K562 (cell line): ENCODE measurements at regions not wholly inside any gene's neighbourhood (a gene's known extent, or its start where the extent isn't known, plus 50 kb on each side); places are given as distances from the start of the nearest gene placed in this dataset.

Experiments used
- ATAC-seq: fragments of 200-7000 bp; cut with Tn5 transposase; 3 replicates; pipeline ENCODE4 v1.9.1; 2020; ENCODE audit warnings: moderate library complexity
- BruUV-seq: library from RNA; stranded (reverse); fragments of 400-500 nt; replicated peaks from 2 replicates; lab custom pipeline; 2021; lab: Mats Ljungman, UMichigan
- CTCF ChIA-PET: fragments of 300-600 bp; formaldehyde crosslinking; extraction: SDS; loops from one replicate; lab custom pipeline; 2021; ENCODE audit warnings: low intra/inter-chr PET ratio; lab: Yijun Ruan, JAX
- POLR2A ChIA-PET: fragments of 300-600, 350-650 bp; sonication (Branson Sonifier 250); formaldehyde crosslinking; extraction: SDS; loops from one replicate; lab custom pipeline; 2021; ENCODE audit warnings: antibody characterized with exemption, inconsistent platforms; lab: Yijun Ruan, JAX
- DNase-seq, 4 experiments: peaks; one replicate each; pipeline versions ENCODE4 v3.0.0 to v3.0.0-alpha.2; 2011 to 2018; ENCODE audit warnings: low spot score in 3 of 4, mixed read lengths in 3 of 4; ENCODE audit errors: extremely low read depth in 1 of 4
- FAIRE-seq: peaks from 2 replicates; lab custom pipeline; 2011; peaks lifted over from hg19 to GRCh38; lab: Jason Lieb, UNC
- H2AFZ ChIP-seq: 2 replicates; pipeline ENCODE4 v1.6.0; 2011; ENCODE audit warnings: low read depth, low read length, control low read depth, inconsistent platforms
- H3K27ac ChIP-seq: fragments of 200-600 bp; 3 replicates; pipeline ENCODE4 v1.8.0; 2011; ENCODE audit warnings: low read depth, mild to moderate bottlenecking, control low read depth, inconsistent platforms, low read length, moderate library complexity, mixed read lengths; ENCODE audit errors: extremely low read depth
- H3K27me3 ChIP-seq, 2 experiments: fragments of 300-600 bp in 1 of 2; 2 replicates in 1 of 2; 3 replicates in 1 of 2; pipeline versions ENCODE4 v1.6.0 to v1.8.0; 2011; ENCODE audit warnings: inconsistent platforms in 2 of 2, low read length in 2 of 2, mild to moderate bottlenecking in 1 of 2, mixed read lengths in 1 of 2, moderate library complexity in 1 of 2; ENCODE audit not compliant: control insufficient read depth in 2 of 2, insufficient read depth in 2 of 2
- H3K36me3 ChIP-seq: fragments of 300-600 bp; 3 replicates; pipeline ENCODE4 v1.8.0; 2011; ENCODE audit warnings: mild to moderate bottlenecking, low read length, inconsistent platforms; ENCODE audit not compliant: control insufficient read depth, insufficient read depth
- H3K4me1 ChIP-seq, 2 experiments: fragments of 200-600 bp in 1 of 2; replicated peaks in 1 of 2; 2 replicates in 1 of 2; 3 replicates in 1 of 2; pipeline versions ENCODE4 v1.5.1 to v1.8.0; 2011; ENCODE audit warnings: inconsistent platforms in 2 of 2, low read length in 2 of 2, mild to moderate bottlenecking in 1 of 2, mixed read lengths in 1 of 2, moderate library complexity in 1 of 2; ENCODE audit not compliant: control insufficient read depth in 2 of 2, insufficient read depth in 2 of 2
- H3K4me2 ChIP-seq: 2 replicates; pipeline ENCODE4 v1.6.1; 2011; ENCODE audit warnings: low read length, control low read depth, inconsistent platforms, mixed read lengths; ENCODE audit not compliant: insufficient read depth
- H3K4me3 ChIP-seq: fragments of 200-600 bp; sonication (generic), shearing (Covaris generic); 2 replicates; pipeline ENCODE4 v1.5.1; 2016; ENCODE audit warnings: control low read depth, inconsistent platforms
- H3K79me2 ChIP-seq: fragments of 200-600 bp; 3 replicates; pipeline ENCODE4 v1.8.0; 2011; ENCODE audit warnings: low read length, inconsistent platforms; ENCODE audit not compliant: control insufficient read depth, insufficient read depth
- H3K9ac ChIP-seq, 2 experiments: 2 replicates each; pipeline versions ENCODE4 v1.6.0 to v1.6.1; 2011; ENCODE audit warnings: low read depth in 2 of 2, low read length in 2 of 2, control low read depth in 1 of 2, inconsistent platforms in 1 of 2, mild to moderate bottlenecking in 1 of 2, mixed read lengths in 1 of 2; ENCODE audit not compliant: insufficient read depth in 1 of 2
- H3K9me1 ChIP-seq: one replicate; pipeline ENCODE4 v1.6.0; 2011; ENCODE audit warnings: inconsistent platforms, mild to moderate bottlenecking, low read length, moderate library complexity; ENCODE audit not compliant: control insufficient read depth, insufficient read depth
- H3K9me3 ChIP-seq: replicated peaks from 2 replicates; pipeline ENCODE4 v1.5.1; 2011; ENCODE audit warnings: low read depth, low read length, inconsistent platforms; ENCODE audit not compliant: control insufficient read depth, insufficient read depth
- H4K20me1 ChIP-seq: replicated peaks from 2 replicates; pipeline ENCODE4 v1.6.1; 2011; ENCODE audit warnings: low read length, inconsistent platforms, mixed read lengths; ENCODE audit not compliant: control insufficient read depth, insufficient read depth
- DNMT1 ChIP-seq: fragments of 450-650 bp; IDR thresholded peaks from 2 replicates; pipeline ENCODE4 v1.6.1; 2016; ENCODE audit warnings: antibody characterized with exemption, mild to moderate bottlenecking
- E2F4 ChIP-seq: sonication (generic); formaldehyde crosslinking; IDR thresholded peaks from 2 replicates; pipeline ENCODE4 v1.8.0; 2022; ENCODE audit warnings: mild to moderate bottlenecking, low read depth, missing genetic modification reagents
- FOXA3 ChIP-seq, 2 experiments: fragments of 450-650 bp in 1 of 2; sonication (generic) in 1 of 2; formaldehyde crosslinking; IDR thresholded peaks in 1 of 2; conservative IDR thresholded peaks in 1 of 2; 2 replicates each; pipeline versions ENCODE4 v1.4.0 to v1.8.0; 2020 to 2022; ENCODE audit warnings: mild to moderate bottlenecking in 2 of 2, missing genetic modification reagents in 1 of 2
- KDM5B ChIP-seq: fragments of 200-600 bp; sonication (generic); IDR thresholded peaks from 2 replicates; pipeline ENCODE4 v1.6.1; 2012; ENCODE audit warnings: low read depth, mild to moderate bottlenecking, moderate library complexity, low read length, control low read depth, inconsistent platforms; ENCODE audit not compliant: insufficient replicate concordance
- NUFIP1 ChIP-seq: fragments of 450-650 bp; IDR thresholded peaks from 2 replicates; pipeline ENCODE4 v1.6.1; 2018; ENCODE audit not compliant: partially characterized antibody
- SMARCA4 ChIP-seq: fragments of 450-650 bp; IDR thresholded peaks from 2 replicates; pipeline ENCODE4 v1.6.1; 2016
- TCF7 ChIP-seq: sonication (generic); IDR thresholded peaks from 2 replicates; pipeline ENCODE4 v1.6.1; 2016; ENCODE audit warnings: antibody characterized with exemption, borderline replicate concordance
- ZKSCAN3 ChIP-seq: fragments of 250-450 bp; sonication (Bioruptor Pico); IDR thresholded peaks from 2 replicates; pipeline ENCODE4 v1.4.0; 2020
- ZNF24 ChIP-seq: fragments of 450-650 bp; IDR thresholded peaks from 2 replicates; pipeline ENCODE4 v1.6.1; 2016
- ZNF41 ChIP-seq: fragments of 250-450 bp; sonication (Bioruptor Pico); conservative IDR thresholded peaks from 2 replicates; pipeline ENCODE4 v1.4.0; 2020; ENCODE audit warnings: mild to moderate bottlenecking
- ZNF584 ChIP-seq: fragments of 200-800 bp; sonication (Bioruptor generic); IDR thresholded peaks from 2 replicates; pipeline ENCODE4 v1.6.1; 2016; ENCODE audit warnings: low read depth, mild to moderate bottlenecking, missing genetic modification characterization, missing compliant biosample characterization
- ZNF785 ChIP-seq: fragments of 250-450 bp; sonication (Bioruptor Pico); IDR thresholded peaks from 2 replicates; pipeline ENCODE4 v1.4.0; 2020; ENCODE audit warnings: mild to moderate bottlenecking
- WGBS: fragments of 100-300 bp; shearing (Covaris generic); methylation state at CpG from one replicate; pipeline ENCODE4 v1.1.6; 2016; ENCODE audit warnings: low coverage, mixed read lengths; ENCODE audit not compliant: insufficient coverage; ENCODE audit errors: missing lambda C conversion rate; 5-methylcytosine and 5-hydroxymethylcytosine counted together
- in situ Hi-C: fragments of 300-500 bp; cut with MboI; formaldehyde crosslinking; loops from 4 replicates; pipeline ENCODE4 v1.15.0; 2018; ENCODE audit warnings: inconsistent platforms, mixed read lengths
- intact Hi-C: fragments of 100-400 bp; cut with micrococcal nuclease; formaldehyde crosslinking; loops from 2 replicates; pipeline ENCODE4 v1.14.2; 2022
- TF ChIP-seq, protein P1 (sequence below), 2 experiments: fragments of 450-650 bp in 1 of 2; sonication (generic) in 1 of 2; formaldehyde crosslinking in 1 of 2; IDR thresholded peaks in 1 of 2; conservative IDR thresholded peaks in 1 of 2; 2 replicates each; pipeline versions ENCODE4 v1.6.1 to v1.8.1; 2016 to 2023; ENCODE audit warnings: mild to moderate bottlenecking in 2 of 2, moderate library complexity in 2 of 2, inconsistent platforms in 1 of 2, missing genetic modification reagents in 1 of 2
- TF ChIP-seq, protein P2 (sequence below), 2 experiments: fragments of 250-450 bp in 1 of 2; fragments of 450-650 bp in 1 of 2; sonication (Bioruptor Pico) in 1 of 2; IDR thresholded peaks; 2 replicates each; pipeline versions ENCODE4 v1.6.1 to v1.8.0; 2016 to 2021; ENCODE audit warnings: mild to moderate bottlenecking in 2 of 2, moderate library complexity in 2 of 2, missing compliant biosample characterization in 1 of 2, missing genetic modification characterization in 1 of 2

GRCh38 chr3:151987893-151988292 is 114.5 kb downstream of the SUCNR1 start:
- CTCF ChIA-PET: no interaction called here
- no peak overlapping the region for H3K4me3 ChIP-seq
- TF ChIP-seq KDM5B: no peak
- no peak for TF ChIP-seq TCF7
- TF ChIP-seq ZNF41 (CRISPR knock-in tag): no peak
- TF ChIP-seq FOXA3 (CRISPR knock-in tag; conservative IDR thresholded peaks at IDR 0.05 in 1 of 2, IDR thresholded peaks at IDR 0.05 in 1 of 2): no peak
- TF ChIP-seq, protein P1, sequence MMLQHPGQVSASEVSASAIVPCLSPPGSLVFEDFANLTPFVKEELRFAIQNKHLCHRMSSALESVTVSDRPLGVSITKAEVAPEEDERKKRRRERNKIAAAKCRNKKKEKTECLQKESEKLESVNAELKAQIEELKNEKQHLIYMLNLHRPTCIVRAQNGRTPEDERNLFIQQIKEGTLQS (IDR thresholded peaks at IDR 0.05): no peak
- TF ChIP-seq, protein P1 (CRISPR knock-in tag; conservative IDR thresholded peaks at IDR 0.05): no peak
- TF ChIP-seq DNMT1: no peak
- TF ChIP-seq SMARCA4: no peak
- no peak for TF ChIP-seq ZKSCAN3 (CRISPR knock-in tag)
- TF ChIP-seq ZNF785 (CRISPR knock-in tag): no peak
- TF ChIP-seq ZNF24: no peak
- TF ChIP-seq NUFIP1: no peak
- TF ChIP-seq, protein P2, sequence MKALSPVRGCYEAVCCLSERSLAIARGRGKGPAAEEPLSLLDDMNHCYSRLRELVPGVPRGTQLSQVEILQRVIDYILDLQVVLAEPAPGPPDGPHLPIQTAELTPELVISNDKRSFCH (CRISPR knock-in tag; IDR thresholded peaks at IDR 0.05): no peak
- TF ChIP-seq, protein P2 (tag; IDR thresholded peaks at IDR 0.05): no peak
- no peak for TF ChIP-seq E2F4 (CRISPR knock-in tag)
- no peak for TF ChIP-seq ZNF584 (CRISPR knock-in tag)
- intact Hi-C loops: no loop called here
- H3K27me3 ChIP-seq: no peaks in the 10 kb centered on the region
- POLR2A ChIA-PET: no interaction called here
- no peaks in the 10 kb centered on the region for H3K36me3 ChIP-seq
- BruUV-seq: no TSS peak
- WGBS: 80% methylated on average over 1 of the region's 1 CpG
- no peaks in the 10 kb centered on the region for H3K79me2 ChIP-seq
- H3K9me1 ChIP-seq: no peaks in the 10 kb centered on the region
- FAIRE-seq (no peak), DNase-seq (no peak), ATAC-seq (no peak)
- H3K9ac ChIP-seq: no peak overlapping the region
- no peak overlapping the region for H3K27ac ChIP-seq
- H3K9me3 ChIP-seq: no peaks in the 10 kb centered on the region
- in situ Hi-C loops: no loop called here
- H3K4me2 ChIP-seq: no peak overlapping the region
- H4K20me1 ChIP-seq: no peaks in the 10 kb centered on the region
- no peaks in the 10 kb centered on the region for H3K4me1 ChIP-seq
- no peak overlapping the region for H2AFZ ChIP-seq
